K562 (cell line): ENCODE measurements at regions not wholly inside any gene's neighbourhood (a gene's known extent, or its start where the extent isn't known, plus 50 kb on each side); places are given as distances from the start of the nearest gene placed in this dataset.

Source experiments
- ATAC-seq: fragments of 200-7000 bp; cut with Tn5 transposase; 3 replicates; pipeline ENCODE4 v1.9.1; 2020; ENCODE audit warnings: moderate library complexity
- BruUV-seq: library from RNA; stranded (reverse); fragments of 400-500 nt; replicated peaks from 2 replicates; lab custom pipeline; 2021; lab: Mats Ljungman, UMichigan
- CTCF ChIA-PET: fragments of 300-600 bp; formaldehyde crosslinking; extraction: SDS; loops from one replicate; lab custom pipeline; 2021; ENCODE audit warnings: low intra/inter-chr PET ratio; lab: Yijun Ruan, JAX
- POLR2A ChIA-PET: fragments of 300-600, 350-650 bp; sonication (Branson Sonifier 250); formaldehyde crosslinking; extraction: SDS; loops from one replicate; lab custom pipeline; 2021; ENCODE audit warnings: antibody characterized with exemption, inconsistent platforms; lab: Yijun Ruan, JAX
- DNase-seq, 4 experiments: peaks; one replicate each; pipeline versions ENCODE4 v3.0.0 to v3.0.0-alpha.2; 2011 to 2018; ENCODE audit warnings: low spot score in 3 of 4, mixed read lengths in 3 of 4; ENCODE audit errors: extremely low read depth in 1 of 4
- FAIRE-seq: peaks from 2 replicates; lab custom pipeline; 2011; peaks lifted over from hg19 to GRCh38; lab: Jason Lieb, UNC
- H2AFZ ChIP-seq: 2 replicates; pipeline ENCODE4 v1.6.0; 2011; ENCODE audit warnings: low read depth, low read length, control low read depth, inconsistent platforms
- H3K27ac ChIP-seq: fragments of 200-600 bp; 3 replicates; pipeline ENCODE4 v1.8.0; 2011; ENCODE audit warnings: low read depth, mild to moderate bottlenecking, control low read depth, inconsistent platforms, low read length, moderate library complexity, mixed read lengths; ENCODE audit errors: extremely low read depth
- H3K27me3 ChIP-seq, 2 experiments: fragments of 300-600 bp in 1 of 2; 2 replicates in 1 of 2; 3 replicates in 1 of 2; pipeline versions ENCODE4 v1.6.0 to v1.8.0; 2011; ENCODE audit warnings: inconsistent platforms in 2 of 2, low read length in 2 of 2, mild to moderate bottlenecking in 1 of 2, mixed read lengths in 1 of 2, moderate library complexity in 1 of 2; ENCODE audit not compliant: control insufficient read depth in 2 of 2, insufficient read depth in 2 of 2
- H3K36me3 ChIP-seq: fragments of 300-600 bp; 3 replicates; pipeline ENCODE4 v1.8.0; 2011; ENCODE audit warnings: mild to moderate bottlenecking, low read length, inconsistent platforms; ENCODE audit not compliant: control insufficient read depth, insufficient read depth
- H3K4me1 ChIP-seq, 2 experiments: fragments of 200-600 bp in 1 of 2; replicated peaks in 1 of 2; 2 replicates in 1 of 2; 3 replicates in 1 of 2; pipeline versions ENCODE4 v1.5.1 to v1.8.0; 2011; ENCODE audit warnings: inconsistent platforms in 2 of 2, low read length in 2 of 2, mild to moderate bottlenecking in 1 of 2, mixed read lengths in 1 of 2, moderate library complexity in 1 of 2; ENCODE audit not compliant: control insufficient read depth in 2 of 2, insufficient read depth in 2 of 2
- H3K4me2 ChIP-seq: 2 replicates; pipeline ENCODE4 v1.6.1; 2011; ENCODE audit warnings: low read length, control low read depth, inconsistent platforms, mixed read lengths; ENCODE audit not compliant: insufficient read depth
- H3K4me3 ChIP-seq: fragments of 200-600 bp; sonication (generic), shearing (Covaris generic); 2 replicates; pipeline ENCODE4 v1.5.1; 2016; ENCODE audit warnings: control low read depth, inconsistent platforms
- H3K79me2 ChIP-seq: fragments of 200-600 bp; 3 replicates; pipeline ENCODE4 v1.8.0; 2011; ENCODE audit warnings: low read length, inconsistent platforms; ENCODE audit not compliant: control insufficient read depth, insufficient read depth
- H3K9ac ChIP-seq, 2 experiments: 2 replicates each; pipeline versions ENCODE4 v1.6.0 to v1.6.1; 2011; ENCODE audit warnings: low read depth in 2 of 2, low read length in 2 of 2, control low read depth in 1 of 2, inconsistent platforms in 1 of 2, mild to moderate bottlenecking in 1 of 2, mixed read lengths in 1 of 2; ENCODE audit not compliant: insufficient read depth in 1 of 2
- H3K9me1 ChIP-seq: one replicate; pipeline ENCODE4 v1.6.0; 2011; ENCODE audit warnings: inconsistent platforms, mild to moderate bottlenecking, low read length, moderate library complexity; ENCODE audit not compliant: control insufficient read depth, insufficient read depth
- H3K9me3 ChIP-seq: replicated peaks from 2 replicates; pipeline ENCODE4 v1.5.1; 2011; ENCODE audit warnings: low read depth, low read length, inconsistent platforms; ENCODE audit not compliant: control insufficient read depth, insufficient read depth
- H4K20me1 ChIP-seq: replicated peaks from 2 replicates; pipeline ENCODE4 v1.6.1; 2011; ENCODE audit warnings: low read length, inconsistent platforms, mixed read lengths; ENCODE audit not compliant: control insufficient read depth, insufficient read depth
- CAMTA2 ChIP-seq: fragments of 250-450 bp; sonication (Bioruptor Pico); conservative IDR thresholded peaks from 2 replicates; pipeline ENCODE4 v1.5.1; 2022
- ZBTB1 ChIP-seq: sonication (generic); formaldehyde crosslinking; IDR thresholded peaks from 2 replicates; pipeline ENCODE4 v1.8.1; 2023; ENCODE audit warnings: missing genetic modification reagents, low read depth, mild to moderate bottlenecking, borderline replicate concordance
- ZNF133 ChIP-seq: fragments of 250-450 bp; sonication (Bioruptor Pico); IDR thresholded peaks from 2 replicates; pipeline ENCODE4 v1.4.0; 2020; ENCODE audit warnings: mild to moderate bottlenecking
- ZNF217 ChIP-seq: sonication (generic); formaldehyde crosslinking; IDR thresholded peaks from 2 replicates; pipeline ENCODE4 v1.8.0; 2022; ENCODE audit warnings: mild to moderate bottlenecking, missing genetic modification reagents
- WGBS: fragments of 100-300 bp; shearing (Covaris generic); methylation state at CpG from one replicate; pipeline ENCODE4 v1.1.6; 2016; ENCODE audit warnings: low coverage, mixed read lengths; ENCODE audit not compliant: insufficient coverage; ENCODE audit errors: missing lambda C conversion rate; 5-methylcytosine and 5-hydroxymethylcytosine counted together
- in situ Hi-C: fragments of 300-500 bp; cut with MboI; formaldehyde crosslinking; loops from 4 replicates; pipeline ENCODE4 v1.15.0; 2018; ENCODE audit warnings: inconsistent platforms, mixed read lengths
- intact Hi-C: fragments of 100-400 bp; cut with micrococcal nuclease; formaldehyde crosslinking; loops from 2 replicates; pipeline ENCODE4 v1.14.2; 2022
- TF ChIP-seq, protein P1 (sequence below): fragments of 200-800 bp; sonication (Bioruptor generic); IDR thresholded peaks from 2 replicates; pipeline ENCODE4 v1.6.1; 2017; ENCODE audit warnings: missing genetic modification characterization, missing compliant biosample characterization
- TF ChIP-seq, protein P2 (sequence below), 2 experiments: fragments of 250-450 bp in 1 of 2; fragments of 450-650 bp in 1 of 2; sonication (Bioruptor Pico) in 1 of 2; IDR thresholded peaks; 2 replicates each; pipeline versions ENCODE4 v1.6.1 to v1.8.0; 2016 to 2021; ENCODE audit warnings: mild to moderate bottlenecking in 2 of 2, moderate library complexity in 2 of 2, missing compliant biosample characterization in 1 of 2, missing genetic modification characterization in 1 of 2

DNA sequence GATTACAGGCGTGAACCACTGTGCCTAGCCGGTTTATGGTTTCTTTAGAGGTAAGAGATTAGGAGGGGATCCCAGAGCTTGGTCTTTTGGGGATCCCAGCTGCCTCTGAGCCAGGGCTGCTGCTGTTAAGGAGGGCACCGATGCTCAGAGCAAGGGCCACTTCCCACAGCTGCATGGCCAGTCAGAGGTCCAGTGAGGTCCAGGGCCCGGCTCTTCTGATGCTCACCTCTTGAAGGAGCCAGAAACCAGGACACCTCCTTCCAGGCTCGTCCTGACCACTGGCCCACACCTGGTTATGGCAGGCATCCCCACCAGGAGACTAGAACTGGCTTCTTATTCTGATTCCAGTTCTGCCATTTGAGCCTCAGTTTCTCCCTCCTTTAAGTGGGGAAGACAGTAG, 149.0 kb downstream of the TEX29 start:
- in situ Hi-C loops (no loop called here), intact Hi-C loops (no loop called here)
- no peak overlapping the region for H3K9ac ChIP-seq
- ChIA-PET POLR2A (no interaction called here), CTCF (no interaction called here)
- no peaks in the 10 kb centered on the region for H3K79me2 ChIP-seq
- no peaks in the 10 kb centered on the region for H4K20me1 ChIP-seq
- H3K9me3 ChIP-seq: no peaks in the 10 kb centered on the region
- TF ChIP-seq CAMTA2 (CRISPR knock-in tag) (no peak), ZNF217 (CRISPR knock-in tag) (no peak), ZBTB1 (no peak), ZNF133 (CRISPR knock-in tag) (no peak)
- TF ChIP-seq, protein P1, sequence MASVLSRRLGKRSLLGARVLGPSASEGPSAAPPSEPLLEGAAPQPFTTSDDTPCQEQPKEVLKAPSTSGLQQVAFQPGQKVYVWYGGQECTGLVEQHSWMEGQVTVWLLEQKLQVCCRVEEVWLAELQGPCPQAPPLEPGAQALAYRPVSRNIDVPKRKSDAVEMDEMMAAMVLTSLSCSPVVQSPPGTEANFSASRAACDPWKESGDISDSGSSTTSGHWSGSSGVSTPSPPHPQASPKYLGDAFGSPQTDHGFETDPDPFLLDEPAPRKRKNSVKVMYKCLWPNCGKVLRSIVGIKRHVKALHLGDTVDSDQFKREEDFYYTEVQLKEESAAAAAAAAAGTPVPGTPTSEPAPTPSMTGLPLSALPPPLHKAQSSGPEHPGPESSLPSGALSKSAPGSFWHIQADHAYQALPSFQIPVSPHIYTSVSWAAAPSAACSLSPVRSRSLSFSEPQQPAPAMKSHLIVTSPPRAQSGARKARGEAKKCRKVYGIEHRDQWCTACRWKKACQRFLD (CRISPR knock-in tag): no peak
- TF ChIP-seq, protein P2, sequence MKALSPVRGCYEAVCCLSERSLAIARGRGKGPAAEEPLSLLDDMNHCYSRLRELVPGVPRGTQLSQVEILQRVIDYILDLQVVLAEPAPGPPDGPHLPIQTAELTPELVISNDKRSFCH (CRISPR knock-in tag; IDR thresholded peaks at IDR 0.05): no peak
- TF ChIP-seq, protein P2 (tag; IDR thresholded peaks at IDR 0.05): no peak
- WGBS: 3% methylated on average over 5 of the region's 5 CpGs
- no peak overlapping the region for H3K27ac ChIP-seq
- DNase-seq (no peak), ATAC-seq (no peak), FAIRE-seq (no peak)
- H3K27me3 ChIP-seq: peaks cover 0 to 25% of the 10 kb centered on the region in 2 experiments; a peak in 2 of 5 replicates
- H3K36me3 ChIP-seq: no peaks in the 10 kb centered on the region
- BruUV-seq: no TSS peak
- H3K4me1 ChIP-seq: no peaks in the 10 kb centered on the region
- H3K4me2 ChIP-seq: no peak overlapping the region
- H3K9me1 ChIP-seq: no peaks in the 10 kb centered on the region
- no peak overlapping the region for H2AFZ ChIP-seq
- H3K4me3 ChIP-seq: no peak overlapping the region
